IMR-90 (cell line): ENCODE measurements at regions not wholly inside any gene's neighbourhood (a gene's known extent, or its start where the extent isn't known, plus 50 kb on each side); places are given as distances from the start of the nearest gene placed in this dataset.

Experiments
- ATAC-seq: fragments of 200-7000 bp; cut with Tn5 transposase; 2 replicates; pipeline ENCODE4 v1.9.1; 2020; ENCODE audit warnings: low read depth, mild to moderate bottlenecking, moderate library complexity
- BruUV-seq: library from RNA; stranded (reverse); fragments of 400-500 nt; replicated peaks from 2 replicates; lab custom pipeline; 2021; lab: Mats Ljungman, UMichigan
- CTCF ChIA-PET: fragments of 300-600 bp; formaldehyde crosslinking; extraction: SDS; loops from one replicate; lab custom pipeline; 2021; ENCODE audit warnings: antibody characterized with exemption; lab: Yijun Ruan, JAX
- POLR2A ChIA-PET: fragments of 300-600 bp; sonication (Branson Sonifier 250); formaldehyde crosslinking; loops from one replicate; lab custom pipeline; 2022; ENCODE audit warnings: antibody characterized with exemption; ENCODE audit not compliant: unreplicated experiment; lab: Charles Lee
- DNase-seq: peaks from one replicate; pipeline ENCODE4 v3.0.0; 2013
- H2AFZ ChIP-seq: replicated peaks from 2 replicates; pipeline ENCODE3; 2013; ENCODE audit warnings: low read length, mild to moderate bottlenecking; ENCODE audit not compliant: poor library complexity
- H2AK5ac ChIP-seq: 2 replicates; pipeline ENCODE4 v1.6.1; 2013; ENCODE audit warnings: low read depth, low read length, inconsistent platforms
- H2AK9ac ChIP-seq: replicated peaks from 2 replicates; pipeline ENCODE3; 2013; ENCODE audit warnings: mild to moderate bottlenecking, low read depth, low read length, moderate library complexity; ENCODE audit not compliant: poor library complexity
- H2BK120ac ChIP-seq: 2 replicates; pipeline ENCODE4 v1.6.1; 2013; ENCODE audit warnings: low read depth, low read length, inconsistent platforms
- H2BK15ac ChIP-seq: 3 replicates; pipeline ENCODE4 v1.6.1; 2013; ENCODE audit warnings: low read depth, low read length, inconsistent platforms
- H2BK20ac ChIP-seq: 2 replicates; pipeline ENCODE4 v1.6.1; 2013; ENCODE audit warnings: low read depth, mild to moderate bottlenecking, inconsistent platforms, low read length, moderate library complexity
- H2BK5ac ChIP-seq: 2 replicates; pipeline ENCODE4 v1.6.1; 2013; ENCODE audit warnings: mild to moderate bottlenecking, low read depth, low read length, inconsistent platforms; ENCODE audit not compliant: poor library complexity, severe bottlenecking
- H3K14ac ChIP-seq: replicated peaks from 2 replicates; pipeline ENCODE4 v1.6.1; 2013; ENCODE audit warnings: low read depth, low read length, inconsistent platforms
- H3K18ac ChIP-seq: 2 replicates; pipeline ENCODE4 v1.6.1; 2013; ENCODE audit warnings: low read depth, low read length, control low read depth
- H3K23ac ChIP-seq: 2 replicates; pipeline ENCODE4 v1.6.1; 2013; ENCODE audit warnings: low read depth, low read length, inconsistent platforms
- H3K27ac ChIP-seq: 2 replicates; pipeline ENCODE4 v1.5.1; 2013; ENCODE audit warnings: mild to moderate bottlenecking, control low read depth, low read length; ENCODE audit not compliant: insufficient read depth
- H3K27me3 ChIP-seq: 2 replicates; pipeline ENCODE4 v1.6.1; 2013; ENCODE audit warnings: low read length; ENCODE audit not compliant: control insufficient read depth, insufficient read depth
- H3K36me3 ChIP-seq: 2 replicates; pipeline ENCODE4 v1.6.1; 2013; ENCODE audit warnings: low read length, mixed read lengths; ENCODE audit not compliant: control insufficient read depth, insufficient read depth
- H3K4ac ChIP-seq: 2 replicates; pipeline ENCODE4 v1.6.1; 2013; ENCODE audit warnings: low read depth, low read length, inconsistent platforms
- H3K4me1 ChIP-seq: 2 replicates; pipeline ENCODE4 v1.6.1; 2013; ENCODE audit warnings: low read length, mixed read lengths; ENCODE audit not compliant: control insufficient read depth, insufficient read depth
- H3K4me2 ChIP-seq: 2 replicates; pipeline ENCODE4 v1.6.1; 2013; ENCODE audit warnings: low read depth, mild to moderate bottlenecking, control low read depth, low read length, moderate library complexity
- H3K4me3 ChIP-seq: 2 replicates; pipeline ENCODE4 v1.5.1; 2013; ENCODE audit warnings: low read depth, mild to moderate bottlenecking, control low read depth, low read length, moderate library complexity; ENCODE audit not compliant: insufficient read depth
- H3K56ac ChIP-seq: 2 replicates; pipeline ENCODE4 v1.6.1; 2013; ENCODE audit warnings: low read length, inconsistent platforms; ENCODE audit not compliant: insufficient read depth; ENCODE audit errors: extremely low read depth
- H3K79me1 ChIP-seq, 2 experiments: 2 replicates each; pipeline ENCODE4 v1.6.1; 2013; ENCODE audit warnings: low read length in 2 of 2, inconsistent platforms in 1 of 2, low read depth in 1 of 2
- H3K9ac ChIP-seq: 2 replicates; pipeline ENCODE4 v1.6.1; 2013; ENCODE audit warnings: low read depth, low read length, control low read depth
- H3K9me1 ChIP-seq: 2 replicates; pipeline ENCODE4 v1.6.1; 2013; ENCODE audit warnings: low read length, inconsistent platforms; ENCODE audit not compliant: insufficient read depth
- H3K9me3 ChIP-seq: 2 replicates; pipeline ENCODE4 v1.6.1; 2013; ENCODE audit warnings: low read length; ENCODE audit not compliant: control insufficient read depth, insufficient read depth
- H4K20me1 ChIP-seq: 2 replicates; pipeline ENCODE4 v1.6.1; 2013; ENCODE audit warnings: low read length, inconsistent platforms; ENCODE audit not compliant: insufficient read depth
- H4K5ac ChIP-seq: 2 replicates; pipeline ENCODE4 v1.6.1; 2013; ENCODE audit warnings: mild to moderate bottlenecking, low read depth, low read length, control low read depth
- H4K8ac ChIP-seq, 2 experiments: 2 replicates each; pipeline ENCODE4 v1.6.1; 2013; ENCODE audit warnings: low read depth in 2 of 2, low read length in 2 of 2, control low read depth in 1 of 2, inconsistent platforms in 1 of 2
- H4K91ac ChIP-seq: 2 replicates; pipeline ENCODE4 v1.6.1; 2013; ENCODE audit warnings: low read depth, low read length, inconsistent platforms; ENCODE audit not compliant: insufficient read depth
- BHLHE40 ChIP-seq: fragments of 150-350 bp; IDR thresholded peaks from 2 replicates; pipeline ENCODE4 v1.6.1; 2016; ENCODE audit warnings: mild to moderate bottlenecking, low read depth, low read length
- CEBPB ChIP-seq: IDR thresholded peaks from 2 replicates; pipeline ENCODE4 v1.6.1; 2012; ENCODE audit warnings: low read depth, low read length, improper control_type of control experiment
- ELK1 ChIP-seq: fragments of 150-350 bp; IDR thresholded peaks from 2 replicates; pipeline ENCODE4 v1.6.1; 2016; ENCODE audit warnings: low read depth, mild to moderate bottlenecking, low read length, moderate library complexity, borderline replicate concordance
- FOS ChIP-seq: fragments of 150-350 bp; IDR thresholded peaks from 2 replicates; pipeline ENCODE4 v1.6.1; 2016; ENCODE audit warnings: low read depth, low read length
- MAFK ChIP-seq: IDR thresholded peaks from 2 replicates; pipeline ENCODE4 v1.6.1; 2012; ENCODE audit warnings: low read depth, low read length, improper control_type of control experiment
- MAZ ChIP-seq: IDR thresholded peaks from 2 replicates; pipeline ENCODE4 v1.6.1; 2012; ENCODE audit warnings: low read depth, mild to moderate bottlenecking, low read length, improper control_type of control experiment, moderate library complexity, borderline replicate concordance
- MXI1 ChIP-seq: IDR thresholded peaks from 2 replicates; pipeline ENCODE4 v1.6.1; 2012; ENCODE audit warnings: low read depth, mild to moderate bottlenecking, low read length, moderate library complexity, borderline replicate concordance
- NFE2L2 ChIP-seq: fragments of 150-350 bp; IDR thresholded peaks from 2 replicates; pipeline ENCODE4 v1.6.1; 2016; ENCODE audit warnings: low read depth, mild to moderate bottlenecking, low read length
- POLR2A ChIP-seq: IDR thresholded peaks from 2 replicates; pipeline ENCODE4 v1.6.1; 2012; ENCODE audit warnings: mild to moderate bottlenecking, low read depth, low read length
- RAD21 ChIP-seq: IDR thresholded peaks from 2 replicates; pipeline ENCODE4 v1.6.1; 2012; ENCODE audit warnings: low read length, improper control_type of control experiment
- RFX5 ChIP-seq: IDR thresholded peaks from 2 replicates; pipeline ENCODE4 v1.8.0; 2012; ENCODE audit warnings: low read depth, mild to moderate bottlenecking, low read length, moderate library complexity
- USF2 ChIP-seq: fragments of 150-350 bp; IDR thresholded peaks from 2 replicates; pipeline ENCODE4 v1.6.1; 2017; ENCODE audit warnings: mild to moderate bottlenecking, antibody characterized with exemption, low read length, low read depth
- WGBS, 2 experiments: methylation state at CpG; one replicate each; pipeline versions ENCODE4 v1.1.5 to v1.1.7; 2013; ENCODE audit warnings: missing lambda C conversion rate in 2 of 2; ENCODE audit not compliant: insufficient read length in 1 of 2; ENCODE audit errors: extremely low coverage in 2 of 2; 5-methylcytosine and 5-hydroxymethylcytosine counted together
- dilution Hi-C: fragments of 300-500 bp; cut with HindIII; formaldehyde crosslinking; loops from one replicate; pipeline ENCODE4 v1.14.3; 2018; ENCODE audit warnings: low sequenced_read_pairs; ENCODE audit not compliant: unreplicated experiment
- in situ Hi-C: fragments of 300-500 bp; cut with MboI; formaldehyde crosslinking; loops from 3 replicates; pipeline ENCODE4 v1.14.3; 2019; ENCODE audit warnings: low sequenced_read_pairs, inconsistent platforms, mixed read lengths
- intact Hi-C: fragments of 100-400 bp; cut with micrococcal nuclease; formaldehyde crosslinking; loops from 2 replicates; pipeline ENCODE4 v1.10.0; 2022

- no peak for TF ChIP-seq NFE2L2
- TF ChIP-seq USF2: no peak
- no peak for TF ChIP-seq CEBPB
- no peak for TF ChIP-seq BHLHE40
- no peak for TF ChIP-seq MAFK
- no peak for TF ChIP-seq RFX5
- no peak for TF ChIP-seq ELK1
- TF ChIP-seq MXI1: no peak
- TF ChIP-seq POLR2A: no peak
- TF ChIP-seq RAD21: no peak
- no peak for TF ChIP-seq MAZ
- TF ChIP-seq FOS: no peak
- ATAC-seq: no peak
Measured at GRCh38 chr10:129045599-129045998, 421.4 kb upstream of the MGMT start.

More at GRCh38 chr10:129045599-129045998, 421.4 kb upstream of the MGMT start:
- CTCF ChIA-PET: no interaction called here
- H3K4me3 ChIP-seq: no peak overlapping the region
- no peak overlapping the region for H2BK20ac ChIP-seq
- no peak overlapping the region for H3K18ac ChIP-seq
- H2BK120ac ChIP-seq: no peak overlapping the region
- in situ Hi-C loops: no loop called here
- H3K56ac ChIP-seq: no peak overlapping the region
- H3K79me1 ChIP-seq: no peaks in the 10 kb centered on the region
- H3K23ac ChIP-seq: no peak overlapping the region
- intact Hi-C loops: no loop called here
- no peak overlapping the region for H2BK15ac ChIP-seq
- H4K8ac ChIP-seq: no peak overlapping the region
- no peaks in the 10 kb centered on the region for H4K20me1 ChIP-seq
- H3K4ac ChIP-seq: no peak overlapping the region
- no peaks in the 10 kb centered on the region for H3K9me1 ChIP-seq
- dilution Hi-C loops: no loop called here
- H2AK5ac ChIP-seq: no peak overlapping the region
- H2AK9ac ChIP-seq: no peak overlapping the region
- H4K5ac ChIP-seq: no peak overlapping the region
- BruUV-seq: no TSS peak
- peaks cover 11% of the 10 kb centered on the region for H3K9me3 ChIP-seq
- POLR2A ChIA-PET: no interaction called here
- H4K91ac ChIP-seq: no peak overlapping the region
- WGBS, 2 experiments: 53% methylated on average over 3 of the region's 17 CpGs; no CpG with 5 or more reads in 1 of the 2 experiments
- H3K14ac ChIP-seq: no peak overlapping the region
- H3K27me3 ChIP-seq: no peaks in the 10 kb centered on the region
- H3K9ac ChIP-seq: no peak overlapping the region
- no peak overlapping the region for H3K4me2 ChIP-seq
- DNase-seq: no peak
- H2BK5ac ChIP-seq: no peak overlapping the region
- no peaks in the 10 kb centered on the region for H3K4me1 ChIP-seq
- no peak overlapping the region for H2AFZ ChIP-seq
- H3K36me3 ChIP-seq: no peaks in the 10 kb centered on the region
- no peak overlapping the region for H3K27ac ChIP-seq
